HUDEP-2 (cell line): ENCODE measurements at regions not wholly inside any gene's neighbourhood (a gene's known extent, or its start where the extent isn't known, plus 50 kb on each side); places are given as distances from the start of the nearest gene placed in this dataset.
A peak's percentile ranks its signal among the peaks of the same experiment; 100 is the strongest.
"Not testable (repeated sequence)": the region's sequence is repeated elsewhere in the genome, so short reads cannot be mapped to it uniquely, and the experiment has no call there.

Experiments
- DNase-seq, 76 experiments: peaks; one replicate each; lab custom pipeline; 2025; ENCODE audit not compliant: unreplicated experiment in 76 of 76; lab: John Stamatoyannopoulos, UW

DNA sequence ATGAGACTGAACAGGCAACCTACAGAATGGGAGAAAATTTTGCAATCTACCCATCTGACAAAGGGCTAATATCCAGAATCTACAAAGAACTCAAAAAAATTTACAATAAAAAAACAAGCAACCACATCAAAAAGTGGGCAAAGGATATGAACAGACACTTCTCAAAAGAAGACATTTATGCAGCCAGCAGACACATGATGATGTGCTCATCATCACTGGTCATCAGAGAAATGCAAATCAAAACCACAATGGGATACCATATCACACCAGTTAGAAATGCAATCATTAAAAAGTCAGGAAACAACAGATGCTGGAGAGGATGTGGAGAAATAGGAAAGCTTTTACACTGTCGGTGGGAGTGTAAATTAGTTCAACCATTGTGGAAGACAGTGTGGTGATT lies 51.7 kb upstream of the PAXBP1 start:
- not testable (repeated sequence) for DNase-seq

DNA sequence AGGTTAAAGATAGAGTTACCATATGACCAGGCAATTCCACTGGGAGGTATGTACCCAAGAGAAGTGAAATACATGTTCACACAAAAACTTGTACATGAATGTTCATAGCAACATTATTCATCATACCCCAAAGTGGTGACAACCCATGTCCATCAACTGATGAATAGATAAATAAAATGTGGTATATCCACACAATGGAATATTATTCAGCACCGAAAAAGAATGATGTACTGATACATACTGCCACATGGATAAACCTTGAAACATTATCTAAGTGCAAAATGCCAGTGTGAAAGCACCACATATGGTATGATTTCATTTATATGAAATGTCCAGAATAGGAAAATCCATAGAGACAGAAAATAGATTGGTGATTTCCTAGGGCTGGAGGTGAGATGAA lies 53.4 kb upstream of the PAXBP1 start:
- DNase-seq = no peak

DNA sequence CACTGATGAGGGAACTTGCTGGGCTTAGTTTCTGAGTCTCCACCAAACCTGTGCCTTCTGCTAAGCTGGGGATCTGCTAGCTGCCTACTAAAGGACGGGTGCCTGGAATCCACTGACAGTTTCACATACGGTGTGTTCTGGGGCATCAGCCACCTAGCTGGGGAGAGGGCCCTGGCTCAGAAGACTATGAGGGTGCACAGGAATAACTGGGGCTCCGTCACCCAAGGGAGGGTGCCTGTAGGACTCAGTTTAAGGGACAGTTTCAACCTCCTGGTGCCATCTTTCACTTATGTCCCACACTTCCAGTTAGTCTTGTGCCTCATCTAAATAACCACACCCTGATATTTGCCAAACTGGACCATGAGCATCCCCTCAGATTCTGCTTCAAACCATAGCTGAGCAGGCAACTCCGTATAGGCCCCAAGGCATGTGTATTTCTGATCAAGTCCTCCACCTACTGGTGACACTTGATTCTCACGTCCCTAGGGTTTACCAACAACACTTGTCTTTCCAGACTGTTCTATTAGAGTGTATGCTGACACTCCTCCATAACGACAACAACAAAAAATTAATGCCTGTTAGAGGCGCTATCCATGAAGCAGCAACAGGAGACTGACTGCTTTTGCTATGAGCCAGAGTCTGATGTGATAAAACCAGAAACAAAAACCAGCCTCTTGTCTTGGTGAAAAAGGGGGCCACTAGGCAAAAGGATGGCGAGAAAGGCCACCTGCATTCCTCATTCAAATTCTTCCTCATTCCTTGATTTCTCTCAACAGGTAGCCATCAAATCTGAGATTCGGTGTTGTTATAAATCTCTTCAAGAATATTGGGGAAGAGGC lies 55.0 kb upstream of the PAXBP1 start:
- peak in 50 of 76 experiments; percentile 3 to 74 (median 42) for DNase-seq

DNA sequence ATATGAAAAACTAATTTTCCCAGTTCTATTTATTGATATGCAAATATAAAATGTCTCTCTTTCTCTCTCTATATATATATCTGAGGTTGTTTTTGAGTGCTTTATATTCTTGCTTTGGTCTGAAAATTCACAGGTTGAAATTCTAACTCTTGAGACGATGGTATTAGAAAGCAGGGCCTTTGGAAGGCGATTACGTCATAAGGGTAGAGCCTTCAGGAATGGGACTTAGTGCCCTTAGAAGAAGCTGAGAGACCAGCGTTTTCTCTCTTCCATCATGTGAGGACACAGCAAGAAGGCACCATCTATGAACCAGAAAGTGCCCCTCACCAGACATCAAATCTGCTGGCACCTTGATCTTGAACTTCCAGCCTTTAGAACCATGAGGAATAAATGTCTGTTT lies 57.4 kb upstream of the PAXBP1 start:
- DNase-seq = no peak

DNA sequence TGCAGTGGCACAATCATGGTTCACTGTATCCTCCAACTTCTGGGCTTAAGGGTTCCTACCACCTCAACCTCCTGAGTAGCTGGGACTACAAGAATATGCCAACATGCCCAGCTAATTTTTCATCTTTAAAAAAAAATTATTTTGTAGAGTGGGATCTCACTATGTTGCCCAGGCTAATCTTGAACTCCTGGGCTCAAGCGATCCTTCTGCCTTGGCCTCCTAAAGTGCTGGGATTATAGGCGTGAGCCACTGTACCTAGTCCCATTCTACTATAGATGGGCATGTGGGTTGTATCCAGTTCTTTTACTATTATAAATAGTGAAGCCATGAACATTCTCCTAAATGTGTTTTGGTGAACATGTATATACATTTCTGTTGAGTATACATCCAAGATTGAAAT lies 57.9 kb upstream of the PAXBP1 start:
- DNase-seq = no peak

DNA sequence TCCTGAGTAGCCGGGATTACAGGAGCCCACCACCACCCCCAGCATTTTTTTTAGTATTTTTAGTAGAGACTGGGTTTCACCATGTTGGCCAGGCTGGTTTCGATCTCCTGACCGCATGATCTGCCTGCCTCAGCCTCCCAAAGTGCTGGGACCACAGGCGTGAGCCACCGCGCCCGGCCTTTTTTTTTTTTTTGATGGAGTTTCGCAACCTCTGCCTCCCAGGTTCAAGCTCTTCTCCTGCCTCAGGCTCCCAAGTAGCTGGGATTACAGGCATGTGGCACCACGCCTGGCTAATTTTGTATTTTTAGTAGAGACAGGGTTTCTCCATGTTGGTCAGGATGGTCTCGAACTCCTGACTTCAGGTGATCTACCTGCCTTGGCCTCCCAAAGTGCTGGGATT lies 60.2 kb upstream of the PAXBP1 start:
- DNase-seq = not testable (repeated sequence)

DNA sequence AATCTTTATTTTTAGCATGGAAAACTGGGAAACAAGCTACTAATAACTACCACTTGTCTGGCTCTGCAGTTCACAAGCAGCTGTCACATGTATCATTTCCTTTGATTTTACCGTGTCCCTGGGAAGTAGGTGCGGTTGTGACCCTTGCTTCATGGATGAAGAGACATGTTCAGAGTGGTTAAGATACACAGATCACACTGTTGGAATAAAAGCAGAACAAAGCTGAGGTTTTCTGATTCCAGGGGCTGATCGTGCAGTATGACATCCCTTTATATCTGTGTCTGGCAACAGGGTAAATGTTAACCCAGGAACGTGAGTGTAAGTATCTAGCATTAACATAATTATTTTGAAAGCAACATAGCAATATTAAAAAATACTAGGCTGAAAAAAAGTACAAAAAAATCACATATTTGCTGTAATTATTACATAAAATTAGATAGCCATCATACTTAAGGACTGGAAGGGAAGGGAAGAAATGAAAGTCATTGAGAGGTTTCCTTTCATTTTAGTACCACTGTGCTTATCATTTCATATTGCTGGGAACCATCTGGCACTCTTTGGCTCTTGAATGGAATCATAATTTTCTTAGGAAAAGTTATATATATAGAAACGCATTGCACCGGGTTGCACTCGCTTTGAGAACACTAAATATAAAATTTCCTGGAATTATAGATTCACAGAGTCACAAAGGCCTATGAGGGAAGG lies 62.8 kb upstream of the PAXBP1 start:
- no peak for DNase-seq

DNA sequence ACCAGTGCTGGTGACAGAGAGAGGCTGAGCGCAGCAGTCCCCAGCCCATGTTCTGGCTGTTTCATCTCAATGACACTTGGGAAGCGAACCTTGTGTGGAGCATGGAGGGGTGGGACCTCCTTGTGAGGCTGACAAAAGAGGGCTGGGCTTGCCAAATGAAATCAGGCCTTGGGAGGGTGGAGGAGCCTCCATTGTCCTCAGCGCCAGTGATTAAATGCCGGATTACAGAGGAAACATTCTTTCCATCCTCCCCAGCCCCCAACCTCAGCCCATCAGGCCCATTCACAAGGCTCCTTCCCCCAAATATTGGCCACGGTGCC lies 63.3 kb upstream of the PAXBP1 start:
- no peak for DNase-seq

DNA sequence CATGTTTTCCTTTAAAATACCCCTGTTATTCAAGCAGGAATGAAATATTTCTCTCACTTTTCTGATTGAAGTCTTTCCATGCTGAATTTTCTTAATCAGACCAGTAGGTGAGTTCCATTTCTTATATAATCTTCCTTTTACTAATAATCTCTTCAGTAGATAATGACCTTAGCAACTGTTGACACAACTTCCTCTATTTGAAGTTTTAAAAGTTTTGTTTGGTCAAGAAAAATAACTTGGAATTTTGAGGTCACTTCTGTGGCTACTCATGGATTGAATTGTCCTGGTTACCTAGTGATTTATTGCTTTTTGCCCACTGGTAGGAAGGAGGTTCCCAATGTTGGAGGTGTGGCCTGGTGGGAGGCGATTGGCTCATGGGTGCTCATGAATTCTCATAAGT lies 70.6 kb upstream of the PAXBP1 start:
- no peak for DNase-seq

DNA sequence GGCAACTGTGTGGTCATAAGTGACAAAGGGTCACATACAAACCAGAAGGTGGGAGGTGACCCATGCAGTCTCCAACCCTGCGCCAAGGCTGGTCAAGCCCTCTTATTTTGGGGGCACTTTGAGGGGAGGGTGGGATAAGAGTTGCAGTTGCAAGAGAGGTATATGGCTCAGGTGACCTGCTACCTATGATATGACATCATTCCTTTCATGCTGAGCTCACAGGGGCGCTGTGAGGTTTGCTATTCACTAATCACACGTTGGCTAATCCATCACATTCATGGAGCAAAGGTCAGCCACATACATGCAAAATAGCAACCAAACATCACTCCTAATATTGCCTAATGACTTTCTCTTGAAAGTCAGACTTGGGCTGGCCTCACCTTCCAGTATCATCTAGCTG lies 72.0 kb upstream of the PAXBP1 start:
- DNase-seq = no peak

DNA sequence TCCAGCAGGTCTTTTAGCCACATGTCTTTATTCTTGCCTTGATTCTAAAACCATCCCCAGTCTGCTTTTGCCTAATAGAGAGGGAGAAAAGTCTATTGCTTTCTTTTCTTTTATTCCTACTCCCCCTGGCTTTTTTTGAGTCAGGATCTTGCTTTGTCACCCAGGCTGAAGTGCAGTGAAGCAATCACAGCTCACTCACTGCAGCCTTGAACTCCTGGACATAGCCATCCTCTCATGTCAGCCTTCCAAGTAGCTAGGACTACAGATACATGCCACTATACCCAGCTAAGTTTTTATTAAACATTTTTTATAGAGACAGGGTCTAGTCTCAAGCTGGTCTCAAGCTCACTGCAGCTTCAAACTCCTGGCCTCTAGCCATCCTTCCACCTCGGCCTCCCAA lies 72.5 kb upstream of the PAXBP1 start:
- no peak for DNase-seq

DNA sequence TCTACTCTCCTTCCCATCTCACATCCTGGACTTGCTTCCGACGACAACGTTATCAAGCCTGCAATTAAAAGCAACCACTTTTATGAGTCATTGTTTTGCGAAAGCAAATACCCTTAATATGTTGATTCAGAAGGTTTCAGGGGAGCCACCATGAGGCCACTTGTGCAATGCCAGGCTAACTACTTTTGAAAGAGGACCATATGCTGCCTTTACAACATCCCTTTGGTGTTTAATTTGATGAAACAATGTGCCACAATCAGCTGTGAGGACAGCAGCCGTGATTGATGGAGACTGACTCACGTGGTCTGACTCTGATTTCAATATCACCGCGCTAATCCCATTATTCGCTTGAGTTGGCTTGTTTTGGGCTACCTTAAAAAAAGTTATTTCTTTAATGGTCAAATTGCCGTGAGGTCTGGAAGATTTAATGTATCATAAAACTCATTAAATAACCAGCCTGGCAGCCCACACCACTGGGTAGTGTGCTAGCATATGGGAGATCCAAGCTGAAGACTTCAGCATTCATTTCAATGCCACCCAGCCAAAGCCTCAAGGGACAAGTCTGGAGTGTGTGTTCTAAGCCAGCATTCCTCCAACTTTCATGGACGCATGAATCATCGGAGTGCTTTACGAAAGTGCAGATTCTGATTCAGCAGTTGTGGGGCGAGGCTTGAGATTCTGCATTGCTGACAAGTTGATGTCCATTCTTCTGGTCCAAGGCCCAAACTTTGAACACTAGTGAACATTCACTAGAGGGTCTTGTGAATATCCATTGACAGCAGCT lies 73.3 kb upstream of the PAXBP1 start:
- no peak for DNase-seq

DNA sequence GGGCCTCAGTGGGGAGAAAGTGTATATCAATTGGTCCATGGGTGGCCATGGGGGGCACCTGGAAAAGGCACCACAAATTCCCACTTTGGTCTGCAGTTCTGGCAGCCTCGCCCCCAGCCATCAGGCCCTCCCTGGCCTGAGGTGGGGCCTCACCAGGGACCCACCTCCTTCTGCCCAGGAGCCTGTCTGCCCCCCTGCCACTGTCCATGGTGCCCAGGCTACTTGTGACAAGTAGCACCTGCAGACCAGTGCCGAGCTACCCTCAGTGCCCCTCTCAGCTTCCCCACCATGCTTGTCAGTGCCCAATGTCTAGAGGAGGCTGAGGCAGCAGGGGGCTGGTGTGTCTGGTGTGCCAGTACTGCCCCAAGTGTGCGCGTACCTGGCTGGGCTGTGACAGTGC lies 87.1 kb upstream of the PAXBP1 start:
- DNase-seq = no peak

DNA sequence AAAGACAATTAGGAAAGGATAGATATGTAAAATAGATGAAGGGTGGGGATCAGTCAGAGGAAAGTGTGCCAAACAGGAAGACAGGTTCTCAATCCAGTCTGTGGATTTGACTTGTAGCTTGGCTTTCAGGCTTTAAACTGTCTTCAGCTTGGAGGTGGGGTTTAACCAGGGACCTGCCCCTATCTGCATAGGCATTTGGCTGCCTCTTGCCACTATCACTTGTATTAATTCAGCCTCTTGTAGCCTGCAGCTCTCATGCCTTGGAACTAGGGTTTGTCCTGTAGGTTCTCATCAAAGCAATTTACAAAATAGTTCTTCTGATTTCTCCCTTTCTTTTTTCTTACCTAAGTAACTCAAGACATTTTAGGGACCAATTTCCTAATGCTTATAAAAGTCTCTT lies 88.8 kb upstream of the PAXBP1 start:
- no peak for DNase-seq

DNA sequence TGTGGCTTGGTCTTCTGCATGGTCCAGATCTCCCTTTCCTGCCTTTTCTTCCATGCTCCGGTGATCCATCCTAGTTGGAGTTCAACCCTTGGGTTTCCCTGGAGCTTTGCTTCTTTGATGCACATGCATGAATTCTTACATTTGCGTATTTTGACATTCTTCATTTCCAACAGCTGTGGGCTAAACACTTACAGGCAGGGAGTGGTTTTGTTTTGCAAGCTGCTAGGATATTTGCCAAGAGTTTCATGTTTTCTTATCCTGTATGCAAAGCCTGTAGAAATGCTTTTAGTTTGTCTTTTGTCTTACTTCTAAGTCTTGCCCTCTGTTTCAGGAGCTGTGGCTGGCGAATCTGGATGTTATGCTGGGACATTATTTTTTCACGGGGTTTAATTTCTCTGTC lies 90.3 kb upstream of the PAXBP1 start:
- no peak for DNase-seq

DNA sequence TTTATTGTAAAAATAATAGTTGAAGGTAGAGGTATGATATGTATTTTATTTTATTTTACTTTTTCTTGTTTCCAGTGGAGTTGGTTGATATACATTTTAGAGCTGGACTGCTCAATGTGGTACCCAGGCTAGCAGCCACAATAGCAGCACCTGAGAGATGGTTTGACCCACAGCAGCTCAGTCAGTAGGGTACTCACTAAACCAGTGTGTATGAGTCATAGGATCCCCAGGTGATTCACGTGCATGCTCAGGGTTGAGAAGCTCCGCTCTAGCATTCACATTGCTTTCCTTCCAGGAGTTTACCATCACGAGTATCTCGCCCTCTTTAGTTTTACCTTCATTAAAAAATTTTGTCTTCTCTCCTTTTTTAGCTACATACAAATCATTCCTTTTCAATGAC lies 96.0 kb upstream of the PAXBP1 start:
- no peak for DNase-seq

DNA sequence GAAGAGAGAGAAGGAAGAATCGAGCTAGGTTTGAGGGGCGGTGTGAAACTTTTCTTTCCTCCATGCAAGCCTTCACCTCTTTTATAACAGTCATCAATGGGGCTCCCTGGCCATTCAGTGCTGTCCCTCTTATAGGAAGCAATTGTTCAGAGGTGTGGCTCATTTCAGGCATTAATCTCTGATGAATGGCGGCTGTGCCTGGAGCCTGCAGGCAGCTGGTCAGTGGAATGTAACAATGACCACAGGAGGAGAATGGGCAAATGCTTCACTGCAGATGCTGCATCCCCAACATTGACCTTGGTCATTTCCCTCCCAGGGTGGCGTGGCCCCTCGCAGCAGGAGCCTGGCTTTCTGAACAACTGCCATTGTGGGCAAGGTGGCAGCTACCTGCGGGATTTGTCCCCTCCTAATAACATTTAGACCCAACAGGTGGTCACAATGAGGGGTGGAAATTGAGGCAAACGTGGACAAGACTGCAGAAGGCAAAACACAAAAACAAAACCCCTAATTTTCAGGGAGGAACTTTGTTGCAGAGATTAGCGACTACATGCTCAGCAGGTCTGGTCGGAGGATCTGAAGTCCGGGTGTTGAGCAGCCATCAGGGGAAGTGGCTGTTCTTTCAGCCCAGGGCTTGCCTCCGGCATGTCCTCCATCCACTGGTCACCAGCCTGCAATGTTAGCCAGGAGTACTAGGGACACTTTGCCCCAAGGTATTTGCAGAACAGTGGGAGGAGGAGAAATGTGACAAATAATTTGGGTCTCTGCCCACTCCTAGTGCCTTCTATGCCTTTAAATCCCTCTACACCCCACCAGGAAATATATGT lies 97.3 kb upstream of the PAXBP1 start:
- DNase-seq = no peak

DNA sequence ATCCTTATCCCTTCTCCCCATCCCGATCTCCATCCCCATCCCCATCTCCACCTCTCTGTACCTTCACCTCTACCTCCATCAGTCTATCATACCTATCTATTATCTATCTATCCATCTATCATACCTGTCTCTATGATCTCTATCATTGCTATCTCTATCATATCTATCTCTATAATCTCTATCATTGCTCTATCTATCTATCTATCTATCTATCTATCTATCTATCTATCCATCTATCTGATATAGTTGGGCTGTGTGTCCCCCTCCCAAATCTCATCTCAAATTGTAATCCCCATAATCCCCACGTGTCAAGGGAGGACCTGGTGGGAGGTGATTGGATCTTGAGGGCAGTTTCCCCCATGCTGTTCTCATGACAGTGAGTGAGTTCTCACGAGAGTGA lies 97.9 kb upstream of the PAXBP1 start:
- DNase-seq = no peak

DNA sequence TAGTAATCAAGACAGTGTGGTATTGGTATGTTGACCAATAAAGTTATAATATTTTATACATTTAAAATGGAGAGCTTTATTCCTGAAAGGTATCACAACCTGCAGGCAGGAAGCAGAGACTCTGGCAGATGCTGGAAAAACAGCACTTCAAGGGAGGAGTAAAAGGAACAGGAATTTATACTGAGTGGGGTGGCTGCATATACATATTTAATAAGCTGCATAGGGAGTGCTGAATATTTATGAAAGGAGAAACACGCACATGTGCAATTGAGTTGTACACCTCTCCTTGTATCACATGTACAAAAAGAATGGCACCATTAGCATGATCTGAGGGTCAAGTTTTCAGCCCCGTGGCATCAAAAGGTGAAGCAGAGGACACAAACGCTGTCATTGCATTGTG lies 104.9 kb upstream of the PAXBP1 start:
- no peak for DNase-seq

DNA sequence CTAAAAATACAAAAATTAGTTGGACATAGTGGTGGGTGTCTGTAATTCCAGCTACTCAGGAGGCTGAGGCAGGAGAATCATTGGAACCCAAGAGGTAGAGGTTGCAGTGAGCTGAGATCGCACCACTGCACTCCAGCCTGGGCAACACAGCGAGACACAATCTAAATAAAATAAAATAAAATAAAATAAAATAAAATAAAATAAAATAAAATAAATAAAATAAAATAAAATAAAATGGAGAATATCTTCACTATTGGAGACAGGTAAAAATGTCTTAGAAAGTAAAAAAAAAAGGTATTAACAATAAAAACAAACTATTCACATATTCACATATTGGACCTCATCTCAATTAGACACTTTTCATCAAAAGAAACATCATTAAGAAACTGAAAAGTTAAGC lies 106.3 kb upstream of the PAXBP1 start:
- DNase-seq = not testable (repeated sequence)

DNA sequence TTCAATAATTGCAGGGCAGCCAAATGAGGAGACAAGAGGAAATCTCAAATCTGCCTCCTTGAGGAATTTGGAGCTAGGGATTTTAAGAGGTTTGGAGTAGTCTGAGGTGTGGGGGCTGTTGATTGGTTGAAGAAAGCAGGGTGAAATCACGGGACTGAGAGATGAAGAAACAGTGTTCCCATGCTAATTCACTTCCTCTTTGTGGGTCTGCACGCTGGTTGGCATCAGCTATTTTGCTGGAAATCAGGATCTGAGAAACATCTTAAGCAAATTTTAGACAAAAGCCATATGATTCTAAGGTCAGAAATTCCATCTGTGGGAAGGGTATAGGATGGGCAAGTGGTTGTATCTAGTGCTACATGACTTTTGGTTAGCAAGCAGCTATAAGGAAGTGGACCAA lies 107.1 kb upstream of the PAXBP1 start:
- DNase-seq = no peak
